NCI-H748 (cell line): ENCODE measurements at regions not wholly inside any gene's neighbourhood (a gene's known extent, or its start where the extent isn't known, plus 50 kb on each side); places are given as distances from the start of the nearest gene placed in this dataset.
A peak's percentile ranks its signal among the peaks of the same experiment; 100 is the strongest.

Experiments used
- DNase-seq: peaks from one replicate; lab custom pipeline; 2025; ENCODE audit not compliant: unreplicated experiment; lab: John Stamatoyannopoulos, UW

- DNase-seq, result no peak
Measured at GRCh38 chr13:30151388-30151787, 156.0 kb downstream of the KATNAL1 start.

- DNase-seq, result no peak
Measured at GRCh38 chr13:30149248-30149647, 158.1 kb downstream of the KATNAL1 start.

DNA sequence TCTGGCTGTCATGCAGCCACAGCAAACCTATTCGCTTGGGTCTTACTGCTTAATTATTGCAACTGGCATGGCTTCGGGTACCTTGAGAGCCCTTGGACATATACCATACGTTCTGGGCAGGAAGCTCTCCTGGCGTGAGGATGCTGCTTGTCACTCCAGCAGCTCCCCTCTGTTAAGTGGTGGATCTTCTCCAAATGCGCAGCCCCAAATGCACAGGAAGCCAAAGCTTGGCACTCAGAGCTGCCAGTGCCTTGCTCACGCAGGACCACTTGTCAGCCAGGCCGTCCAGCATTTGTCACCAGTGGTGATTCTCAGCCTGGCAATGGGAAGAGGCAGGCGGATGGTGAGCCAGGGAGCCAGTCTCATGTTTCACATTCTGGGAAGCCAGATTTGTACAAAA is 158.6 kb downstream of the KATNAL1 start:
- no peak for DNase-seq

DNA sequence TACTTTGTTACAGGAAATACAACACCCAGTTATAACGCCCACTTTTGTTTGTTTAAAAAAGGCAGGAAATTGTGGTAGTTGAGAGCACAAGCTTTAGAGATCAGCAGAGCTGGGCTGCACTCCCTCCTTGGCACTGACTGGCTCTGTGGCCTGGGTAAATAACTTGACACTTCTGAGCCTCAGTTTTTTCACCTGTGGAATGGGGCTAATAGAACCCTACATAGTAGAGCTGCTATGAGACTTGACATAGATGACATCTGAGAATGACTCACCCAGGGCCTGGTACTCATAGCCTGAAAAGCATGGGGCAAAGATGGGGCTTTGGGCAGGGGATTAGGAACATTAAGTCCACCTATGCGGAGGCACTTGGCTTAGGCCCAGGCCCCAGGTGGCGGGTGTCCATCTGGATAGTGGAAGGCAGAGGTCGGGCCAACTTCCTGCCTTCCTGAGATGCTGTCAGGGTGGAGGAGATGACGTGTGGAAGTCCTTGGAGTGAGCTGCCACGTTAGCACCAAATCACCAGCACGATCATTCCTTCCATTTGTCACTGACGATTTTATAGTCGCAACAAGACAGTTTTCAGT is 159.1 kb downstream of the KATNAL1 start:
- no peak for DNase-seq

GRCh38 chr13:30147421-30147820 is 159.9 kb downstream of the KATNAL1 start:
- DNase-seq, result no peak

DNA sequence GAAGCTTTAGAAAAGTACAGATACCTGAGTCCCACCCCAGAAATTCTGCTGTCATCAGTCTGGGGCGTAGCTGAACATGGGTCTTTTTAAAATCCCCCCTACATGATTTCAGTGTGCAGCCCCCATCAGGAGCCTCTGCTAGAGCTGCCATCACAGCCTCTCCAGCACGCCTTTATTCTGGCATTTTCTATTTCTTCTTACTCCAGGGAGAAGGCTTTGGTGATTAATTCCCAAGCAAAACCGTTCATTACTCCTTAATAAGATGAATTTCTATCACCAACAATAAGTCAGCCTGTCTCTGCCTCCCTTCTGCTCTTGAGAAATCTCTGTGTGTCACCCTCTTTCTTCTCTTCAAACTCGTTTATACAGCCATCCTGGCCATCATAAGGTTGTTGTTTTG is 160.3 kb downstream of the KATNAL1 start:
- no peak for DNase-seq

DNA sequence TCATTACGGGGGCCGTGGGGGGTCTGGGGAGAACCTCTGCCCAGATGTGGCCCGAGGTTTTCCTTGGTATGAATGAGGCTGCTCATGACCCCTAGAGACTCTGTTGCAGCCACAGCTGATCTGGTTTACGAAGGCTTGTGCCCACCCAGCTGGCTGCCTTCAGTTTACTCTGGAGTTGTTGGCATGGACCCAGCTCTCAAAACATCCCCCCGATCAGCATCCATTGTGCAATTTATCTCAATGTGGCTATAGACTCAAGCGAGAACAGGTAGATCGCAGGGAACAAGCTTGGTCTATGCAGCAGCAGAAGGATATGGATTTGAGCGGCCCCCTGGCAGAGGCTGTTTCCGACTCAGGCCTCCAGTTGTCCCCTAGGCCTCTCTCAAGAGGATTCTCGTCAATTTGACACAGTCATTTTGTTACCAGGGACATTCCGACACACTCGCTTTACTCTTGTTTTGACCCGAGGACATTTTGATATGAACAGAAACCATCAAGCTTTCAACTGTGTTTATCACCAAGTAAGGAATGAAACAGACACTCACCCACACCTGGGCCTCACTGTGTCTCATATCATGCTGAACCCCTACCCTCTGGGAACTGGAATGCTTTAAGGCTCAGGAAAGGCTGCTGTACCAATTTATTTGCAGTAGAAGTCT is 161.5 kb downstream of the KATNAL1 start:
- DNase-seq, result no peak

GRCh38 chr13:30143666-30144400 is 163.5 kb downstream of the KATNAL1 start:
- no peak for DNase-seq

DNA sequence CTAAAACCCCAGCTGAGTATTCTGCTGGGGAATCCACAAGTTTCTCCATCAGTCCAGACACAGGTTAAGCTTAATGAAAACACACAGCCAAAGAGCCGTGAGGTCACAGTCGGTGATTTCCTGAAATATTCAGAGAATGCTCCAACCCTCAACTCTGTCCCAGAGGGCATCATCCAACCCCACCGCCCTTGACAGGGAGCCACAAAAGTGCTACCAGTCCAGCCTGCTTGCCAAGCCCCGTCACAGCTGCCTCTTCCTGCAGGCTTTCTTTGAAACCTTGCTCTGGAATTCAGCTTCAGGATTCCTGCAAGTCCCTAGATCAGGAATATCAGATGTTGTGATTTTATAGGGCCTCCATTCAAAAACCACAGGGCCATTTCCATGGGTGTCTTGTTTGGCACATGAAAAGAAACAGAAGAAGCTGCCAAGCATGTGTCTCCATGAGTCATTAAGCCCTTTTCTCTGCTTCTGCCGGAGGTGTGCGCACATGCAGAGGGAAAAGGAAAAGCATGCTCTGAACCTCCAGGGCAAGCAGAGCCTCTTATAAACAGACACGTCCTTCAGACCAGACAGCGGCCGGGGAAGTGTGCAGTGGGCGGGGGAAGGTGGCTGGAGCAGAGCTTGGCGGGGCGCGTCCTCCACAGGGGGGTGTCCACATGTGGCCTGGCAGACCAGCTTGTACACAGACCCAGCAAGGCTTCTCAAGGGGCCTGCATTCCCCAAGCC is 164.7 kb downstream of the KATNAL1 start:
- no peak for DNase-seq

GRCh38 chr13:30141775-30142485 is 165.4 kb downstream of the KATNAL1 start:
- no peak for DNase-seq

DNA sequence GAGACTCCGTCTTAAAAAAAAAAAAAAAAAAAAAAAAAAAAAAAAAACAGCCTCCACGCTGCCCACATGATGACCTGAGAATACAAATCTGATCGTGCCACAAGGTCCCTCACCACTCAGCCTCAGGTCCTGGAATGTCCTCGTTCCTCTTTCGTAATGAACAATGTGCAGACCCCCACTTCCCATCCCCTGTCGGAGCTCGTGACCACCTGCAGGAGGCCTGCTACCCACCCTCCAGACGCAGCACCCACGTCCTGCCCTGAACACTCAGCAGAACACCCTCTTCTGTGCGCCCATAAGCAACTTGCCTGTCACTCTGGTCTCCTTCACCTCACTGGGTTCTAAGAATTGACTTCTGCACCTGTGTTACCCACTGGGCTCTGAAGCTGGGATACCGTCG is 166.4 kb downstream of the KATNAL1 start:
- no peak for DNase-seq

DNA sequence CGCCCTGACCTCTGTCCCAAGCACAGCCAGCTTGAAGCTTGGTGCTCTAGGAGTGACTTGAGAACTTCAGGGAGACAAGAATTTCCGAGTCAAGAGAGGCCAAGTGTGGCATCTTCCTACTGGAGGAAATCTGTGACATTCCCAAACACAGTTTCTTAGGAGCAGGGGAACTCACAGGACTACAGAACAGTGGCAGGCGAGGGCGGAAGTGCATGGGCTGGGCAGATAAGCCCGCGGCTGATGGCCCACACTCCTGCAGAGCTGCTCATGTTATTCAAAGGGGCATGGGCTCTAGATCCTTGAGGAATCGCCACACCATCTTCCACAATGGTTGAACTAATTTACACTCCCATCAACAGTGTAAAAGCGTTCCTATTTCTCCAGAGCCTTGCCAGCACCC is 168.8 kb downstream of the KATNAL1 start:
- DNase-seq, result no peak

DNA sequence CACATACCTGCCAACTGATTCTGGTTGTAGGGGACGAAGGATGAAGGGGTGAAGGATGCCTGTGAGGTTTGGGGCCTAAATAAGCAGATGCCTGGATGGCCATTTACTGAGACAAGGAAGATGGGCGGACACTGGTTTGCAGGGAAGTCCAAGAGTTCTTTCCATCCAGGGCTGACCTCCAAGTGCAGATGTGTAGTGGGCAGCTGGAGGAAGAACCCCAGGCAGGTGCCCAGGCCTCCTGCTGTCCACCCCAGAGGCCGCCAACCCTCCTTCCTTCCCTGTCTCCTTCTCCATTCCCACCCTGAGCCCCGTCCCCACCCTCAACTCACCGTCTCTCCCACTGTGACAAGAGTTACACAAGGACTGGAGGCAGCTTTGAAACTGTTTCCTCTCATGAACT is 171.5 kb downstream of the KATNAL1 start:
- no peak for DNase-seq

DNA sequence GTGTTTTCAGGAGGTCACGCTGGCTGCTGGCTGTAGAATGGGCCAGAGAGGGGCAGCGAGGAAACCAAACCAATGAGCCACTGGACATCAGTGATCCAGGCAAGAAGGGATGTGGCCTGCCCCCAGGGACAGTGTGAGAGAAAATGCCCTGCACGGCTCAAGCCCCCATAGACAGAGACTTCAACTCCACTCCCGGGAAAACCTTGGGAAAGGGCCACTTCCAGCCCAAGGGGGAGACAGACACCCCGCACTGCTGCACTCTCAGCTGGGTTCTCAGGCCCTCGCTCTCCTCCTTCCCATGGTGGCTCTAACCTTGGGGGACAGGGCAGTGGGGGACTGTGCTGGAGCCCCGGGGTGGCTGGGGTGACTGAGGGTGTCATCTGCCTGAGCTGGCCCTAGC is 172.0 kb downstream of the KATNAL1 start:
- DNase-seq, result no peak

DNA sequence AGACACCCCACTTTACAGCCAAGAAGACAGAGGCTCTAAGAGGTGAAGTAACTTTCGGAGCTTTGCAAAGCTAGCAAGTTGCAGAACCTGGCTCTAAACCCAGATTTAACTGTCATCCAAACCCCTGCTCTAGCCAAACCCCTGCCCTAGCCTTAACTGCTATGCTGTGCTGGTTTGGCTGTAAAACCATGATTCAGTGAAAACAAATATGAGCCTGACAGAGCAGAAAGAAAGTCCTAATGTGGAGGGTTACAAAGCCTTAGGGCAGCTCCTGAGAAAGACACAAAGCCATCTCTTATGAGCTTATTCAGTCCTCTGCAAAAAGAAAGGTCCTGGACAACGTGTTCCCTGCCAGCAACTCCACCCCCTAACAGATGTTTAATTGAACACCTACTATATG is 172.8 kb downstream of the KATNAL1 start:
- no peak for DNase-seq

GRCh38 chr13:30133996-30134395 is 173.4 kb downstream of the KATNAL1 start:
- DNase-seq, result no peak

- peak; percentile 53 for DNase-seq
Measured at GRCh38 chr13:30133554-30133912, 173.8 kb downstream of the KATNAL1 start.

DNA sequence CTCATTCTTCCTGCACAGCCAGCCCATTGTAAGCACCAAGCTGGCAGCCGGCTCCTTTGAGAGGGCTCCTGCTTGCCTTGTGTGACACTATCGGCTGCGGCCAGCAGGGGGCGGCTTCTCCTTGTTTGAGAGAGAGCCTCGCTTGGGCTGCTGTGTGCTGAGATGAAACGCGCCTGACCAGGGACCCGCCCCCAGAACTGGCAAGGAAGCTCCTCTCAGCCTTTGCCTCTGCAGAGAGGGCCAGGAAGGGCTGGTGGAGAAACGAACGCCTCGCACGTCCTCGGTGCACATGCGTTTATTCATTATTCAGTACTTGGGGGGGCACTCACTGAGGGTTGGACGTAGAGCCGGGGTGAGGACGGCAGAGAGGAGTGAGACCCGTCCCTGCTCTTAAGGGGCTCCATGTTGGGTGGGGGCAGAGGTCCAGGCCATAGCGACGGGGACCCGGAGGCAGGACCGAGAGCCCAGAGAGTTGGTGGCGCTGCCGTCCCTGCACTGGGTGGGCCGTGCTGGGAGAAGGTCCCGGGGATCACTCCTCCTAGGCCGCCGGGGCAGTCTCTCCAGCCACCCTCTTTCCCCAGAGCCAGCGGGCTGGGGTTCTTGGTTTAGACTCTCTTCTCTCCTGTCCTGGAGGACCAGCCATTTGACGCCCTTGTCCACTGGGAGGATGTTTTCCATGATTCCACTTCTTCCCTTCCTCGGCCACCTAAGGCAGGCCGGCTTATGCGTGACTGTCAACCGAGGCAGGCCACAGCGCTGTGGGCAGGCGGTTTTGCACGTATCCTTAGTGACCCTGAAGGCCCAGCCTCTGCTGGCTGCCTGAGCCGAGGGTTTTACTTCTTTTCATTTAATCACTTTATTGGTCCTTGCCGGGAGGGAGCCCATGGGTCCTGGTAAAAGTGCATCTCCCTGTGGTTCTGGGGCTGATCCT is 174.5 kb downstream of the KATNAL1 start:
- peak; percentile 99 for DNase-seq

DNA sequence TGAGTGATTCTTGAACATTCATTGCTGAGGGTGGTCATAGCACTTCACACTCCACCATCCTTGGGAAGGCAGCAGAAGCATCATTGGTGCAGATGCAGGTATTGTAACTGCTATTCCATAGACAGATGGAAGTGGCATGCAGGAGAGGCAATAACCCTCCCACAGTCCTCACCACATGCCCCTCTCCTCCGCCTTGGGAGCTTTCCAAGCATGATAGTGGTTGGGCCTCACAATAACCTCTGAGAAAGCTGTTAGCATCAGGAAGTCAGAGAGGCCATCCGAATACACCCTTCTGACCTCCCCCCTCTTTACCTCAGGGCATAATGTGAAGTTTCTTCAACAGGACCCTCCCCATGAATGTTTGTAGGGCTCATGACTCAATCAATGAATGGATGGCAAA is 177.9 kb downstream of the KATNAL1 start:
- DNase-seq, result no peak

DNA sequence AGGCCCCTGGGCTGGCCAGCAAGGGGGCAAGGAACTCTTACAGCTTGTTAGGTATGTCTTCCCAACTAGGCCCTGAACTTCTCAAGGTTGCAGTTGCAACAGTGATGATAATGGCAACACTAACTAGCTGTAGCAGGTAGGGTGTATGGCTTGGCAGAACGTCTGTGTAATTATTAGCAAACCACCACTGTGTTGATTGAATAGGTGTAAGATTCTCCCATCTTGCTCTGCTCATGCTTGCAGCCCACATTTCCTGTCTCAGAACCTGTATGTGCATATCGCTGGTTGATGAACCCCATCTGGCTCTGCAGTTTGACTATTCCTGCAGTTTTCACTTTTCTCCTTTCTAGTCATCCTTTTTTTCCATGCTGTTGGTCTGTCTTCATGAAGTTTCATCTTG is 178.8 kb downstream of the KATNAL1 start:
- no peak for DNase-seq
